GM19239 (cell line): ENCODE measurements at regions not wholly inside any gene's neighbourhood (a gene's known extent, or its start where the extent isn't known, plus 50 kb on each side); places are given as distances from the start of the nearest gene placed in this dataset.

Experiments used
- DNase-seq: peaks from one replicate; pipeline ENCODE4 v3.0.0; 2011; ENCODE audit warnings: low spot score; ENCODE audit not compliant: insufficient read length
- FAIRE-seq: peaks from 2 replicates; lab custom pipeline; 2011; peaks lifted over from hg19 to GRCh38; lab: Jason Lieb, UNC

GRCh38 chr7:124086843-124087242 is 54.0 kb upstream of the TMEM229A start:
- no peak for FAIRE-seq

DNA sequence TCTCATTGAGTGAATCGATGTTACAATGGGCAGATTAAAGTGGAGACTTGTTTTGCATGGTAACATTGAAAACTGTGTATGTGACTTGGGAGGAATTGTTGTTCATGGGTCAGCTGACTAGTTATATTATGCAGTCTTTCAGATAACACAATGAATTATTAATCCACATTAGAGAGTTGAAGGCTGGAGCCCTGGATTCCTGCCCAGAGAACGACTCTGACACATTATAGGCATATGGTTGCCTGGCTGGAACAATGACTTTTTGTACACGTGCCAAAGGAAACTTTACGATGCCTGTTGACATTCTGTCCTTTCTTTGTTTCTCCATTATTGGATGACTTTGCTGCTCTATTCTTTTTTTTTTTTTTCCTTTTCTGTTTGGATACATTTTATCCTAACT is 52.3 kb upstream of the TMEM229A start:
- no peak for FAIRE-seq
- DNase-seq = no peak

More at GRCh38 chr7:124086843-124087242, 54.0 kb upstream of the TMEM229A start:
- DNase-seq = no peak

GRCh38 chr7:124084024-124084423 is 51.2 kb upstream of the TMEM229A start:
- DNase-seq (no peak), FAIRE-seq (no peak)
